Heart right ventricle (tissue), 16 donors: ENCODE measurements at regions not wholly inside any gene's neighbourhood (a gene's known extent, or its start where the extent isn't known, plus 50 kb on each side); places are given as distances from the start of the nearest gene placed in this dataset.

ENCODE experiments used
- ATAC-seq, 8 donors: fragments of 200-7000 bp; cut with Tn5 transposase; one replicate each; pipeline ENCODE4 v1.9.1; 2020; ENCODE audit warnings: mild to moderate bottlenecking in 8 of 8, moderate library complexity in 8 of 8, moderate number of reproducible peaks in 1 of 8
- DNase-seq, 2 donors: peaks; one replicate each; pipeline ENCODE4 v3.0.0-alpha.2; 2020
- H3K27ac ChIP-seq, 10 donors: fragments of 200-600 bp; sonication (generic) in 2 of 10; one replicate each; pipeline versions ENCODE4 v1.5.0 to v1.8.0; 2020 to 2022; ENCODE audit warnings: mild to moderate bottlenecking in 3 of 10
- H3K27me3 ChIP-seq, 7 donors: fragments of 200-600 bp; one replicate each; pipeline ENCODE4 v1.8.0; 2021 to 2022; ENCODE audit warnings: mild to moderate bottlenecking in 2 of 7
- H3K36me3 ChIP-seq, 9 donors: fragments of 200-600 bp; sonication (generic) in 1 of 9; one replicate each; pipeline versions ENCODE4 v1.5.0 to v1.8.0; 2020 to 2022; ENCODE audit warnings: mild to moderate bottlenecking in 2 of 9
- H3K4me1 ChIP-seq, 9 donors: fragments of 200-600 bp; sonication (generic) in 1 of 9; one replicate each; pipeline versions ENCODE4 v1.5.0 to v1.8.0; 2020 to 2022; ENCODE audit warnings: mild to moderate bottlenecking in 4 of 9
- H3K4me3 ChIP-seq, 10 donors: fragments of 200-600 bp; sonication (generic) in 2 of 10; one replicate each; pipeline versions ENCODE4 v1.5.0 to v1.8.0; 2020 to 2022; ENCODE audit warnings: mild to moderate bottlenecking in 7 of 10, moderate library complexity in 2 of 10
- H3K9me3 ChIP-seq, 11 donors: fragments of 200-600 bp in 10 of 11; sonication (generic) in 2 of 11; one replicate each; pipeline versions ENCODE4 v1.5.0 to v1.8.0; 2013 to 2022; ENCODE audit warnings: mild to moderate bottlenecking in 2 of 11, control low read depth in 1 of 11, moderate library complexity in 1 of 11
- WGBS, 2 donors: extraction: QIAGEN DNeasy Blood & Tissue Kit; methylation state at CpG; one replicate each; pipeline ENCODE4 v1.1.7; 2013; ENCODE audit warnings: inconsistent platforms in 1 of 2; 5-methylcytosine and 5-hydroxymethylcytosine counted together
- intact Hi-C, 10 donors: fragments of 100-400 bp; cut with DNase I; formaldehyde crosslinking; loops; one replicate each; pipeline versions ENCODE4 v1.11.1 to v1.14.2; 2022
- TF ChIP-seq, protein P1 (sequence below), 9 donors: fragments of 200-600 bp; sonication (generic) in 2 of 9; IDR thresholded peaks; one replicate each; pipeline versions ENCODE4 v1.5.0 to v1.8.0; 2021 to 2022; ENCODE audit warnings: antibody characterized with exemption in 9 of 9, mild to moderate bottlenecking in 5 of 9, moderate library complexity in 1 of 9
- donor health status: Arrhythmogenic right ventricular cardiomyopathy.
- donor health status: ischemic (EF 13 %, LVEDD 7.1; RV severe dilation, severe dysfunction).
- donor health status: healthy with polysubstance abuse.
- donor health status: DM: no; HTN: yes; CAD: no.
- donor health status: DM: no; HTN: no; CAD: no.
- donor health status: ischemic (EF 25% LVEDD 6.9; RV normal size, moderate dysfunction).
- donor health status: ischemic (EF 25% LVEDD 5.7; RV mildly dilated, moderate dysfunction).
- donor health status: healthy.
- donor health status: DM: yes; HTN: yes; CAD: no.
- donor health status: Ischemic cardiomyopathy.
- donor health status: ischemic (EF 35%, LVEDD 5.7; RV mildly dilated, moderate dysfunction).
- donor health status: nonischemic (EF 11% LVEDD 7.7; RV severe dilation, severe dysfunction).
- donor health status: DM: yes; HTN: yes; CAD: no.
- donor health status: PGD.
- donor health status: ischemic (EF 29% LVEDD 5.4; RV normal size, mild dysfunction).
- donor health status: nonischemic (EF 23%, LVEDD 6.1; RV moderate dilation, normal function).

DNA sequence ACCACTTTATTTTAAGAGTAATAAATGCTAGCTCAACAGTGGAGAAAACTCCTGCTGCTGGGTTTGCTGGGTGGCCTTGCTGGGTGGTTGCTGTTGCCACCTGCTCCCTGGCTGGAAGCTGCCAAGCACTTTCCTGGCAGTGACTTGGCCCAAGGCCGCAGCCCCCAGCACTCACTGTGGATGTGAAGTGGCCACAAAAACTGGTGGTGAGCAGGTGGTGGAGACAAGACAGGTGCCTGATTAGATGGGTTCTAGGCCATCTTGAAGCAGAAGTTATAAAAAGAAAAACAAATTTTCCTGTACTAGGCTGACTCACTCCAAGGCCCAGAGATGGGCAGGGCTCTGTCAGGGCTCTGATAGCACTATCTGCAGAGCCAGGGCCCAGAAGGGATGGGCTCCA is 224.7 kb upstream of the NLRP1 start:
- H3K9me3 ChIP-seq: peaks cover 0 to 42% (median 27%) of the 10 kb centered on the region in 11 donors
- H3K27ac ChIP-seq: no peak overlapping the region
- 87 to 100% methylated on average over 1 of the region's 1 CpG for WGBS, 2 donors
- H3K27me3 ChIP-seq: peaks cover 0 to 54% (median 21%) of the 10 kb centered on the region in 7 donors
- DNase-seq: no peak
- no peaks in the 10 kb centered on the region for H3K36me3 ChIP-seq
- H3K4me1 ChIP-seq: no peaks in the 10 kb centered on the region
- TF ChIP-seq, protein P1, sequence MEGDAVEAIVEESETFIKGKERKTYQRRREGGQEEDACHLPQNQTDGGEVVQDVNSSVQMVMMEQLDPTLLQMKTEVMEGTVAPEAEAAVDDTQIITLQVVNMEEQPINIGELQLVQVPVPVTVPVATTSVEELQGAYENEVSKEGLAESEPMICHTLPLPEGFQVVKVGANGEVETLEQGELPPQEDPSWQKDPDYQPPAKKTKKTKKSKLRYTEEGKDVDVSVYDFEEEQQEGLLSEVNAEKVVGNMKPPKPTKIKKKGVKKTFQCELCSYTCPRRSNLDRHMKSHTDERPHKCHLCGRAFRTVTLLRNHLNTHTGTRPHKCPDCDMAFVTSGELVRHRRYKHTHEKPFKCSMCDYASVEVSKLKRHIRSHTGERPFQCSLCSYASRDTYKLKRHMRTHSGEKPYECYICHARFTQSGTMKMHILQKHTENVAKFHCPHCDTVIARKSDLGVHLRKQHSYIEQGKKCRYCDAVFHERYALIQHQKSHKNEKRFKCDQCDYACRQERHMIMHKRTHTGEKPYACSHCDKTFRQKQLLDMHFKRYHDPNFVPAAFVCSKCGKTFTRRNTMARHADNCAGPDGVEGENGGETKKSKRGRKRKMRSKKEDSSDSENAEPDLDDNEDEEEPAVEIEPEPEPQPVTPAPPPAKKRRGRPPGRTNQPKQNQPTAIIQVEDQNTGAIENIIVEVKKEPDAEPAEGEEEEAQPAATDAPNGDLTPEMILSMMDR (IDR thresholded peaks at IDR 0.05): no peak
- no peak for ATAC-seq
- H3K4me3 ChIP-seq: no peak overlapping the region
- intact Hi-C loops: no loop called here

- intact Hi-C loops: no loop called here
- Histone ChIP-seq H3K4me1 (no peaks in the 10 kb centered on the region), H3K9me3 (peaks cover 0 to 42% (median 27%) of the 10 kb centered on the region in 11 donors), H3K4me3 (no peak overlapping the region), H3K27ac (no peak overlapping the region), H3K27me3 (peaks cover 0 to 56% (median 21%) of the 10 kb centered on the region in 7 donors), H3K36me3 (no peaks in the 10 kb centered on the region)
- no peak for ATAC-seq
- 75 to 84% methylated on average over 3 of the region's 3 CpGs for WGBS, 2 donors
- TF ChIP-seq, protein P1 (IDR thresholded peaks at IDR 0.05): no peak
- DNase-seq: no peak
Measured at GRCh38 chr17:5809580-5810188, 225.4 kb upstream of the NLRP1 start.

- intact Hi-C loops: no loop called here
- peaks cover 0 to 42% (median 19%) of the 10 kb centered on the region in 7 donors for H3K27me3 ChIP-seq
- TF ChIP-seq, protein P1 (IDR thresholded peaks at IDR 0.05): no peak
Measured at GRCh38 chr17:5812590-5812989, 228.3 kb upstream of the NLRP1 start.

DNA sequence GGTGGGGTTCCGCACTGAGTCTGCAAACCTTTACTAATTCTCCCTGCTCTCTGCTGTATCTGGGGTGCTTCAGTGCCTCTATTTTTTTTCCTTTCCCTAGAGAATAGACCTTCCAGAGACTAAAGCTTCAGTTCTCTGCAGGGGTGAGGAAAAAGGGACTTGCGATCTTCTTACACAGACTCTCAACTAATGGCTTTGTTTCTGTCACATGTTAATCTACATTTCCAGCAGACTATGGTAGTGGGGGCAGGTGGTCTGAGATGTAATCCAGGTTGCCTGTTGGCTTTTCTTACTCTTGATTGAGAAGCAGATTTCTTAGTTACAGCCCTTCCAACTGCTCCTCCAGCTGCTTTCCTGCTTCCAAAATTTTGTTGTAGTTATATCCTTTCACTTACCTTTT is 229.0 kb upstream of the NLRP1 start:
- Histone ChIP-seq H3K36me3 (no peaks in the 10 kb centered on the region), H3K27me3 (peaks cover 0 to 42% (median 19%) of the 10 kb centered on the region in 7 donors), H3K4me3 (no peak overlapping the region), H3K4me1 (no peaks in the 10 kb centered on the region), H3K9me3 (peaks cover 0 to 38% (median 27%) of the 10 kb centered on the region in 11 donors), H3K27ac (no peak overlapping the region)
- WGBS, 2 donors: 58 to 60% methylated on average over 2 of the region's 2 CpGs
- DNase-seq: no peak
- intact Hi-C loops: no loop called here
- ATAC-seq: no peak
- TF ChIP-seq, protein P1 (IDR thresholded peaks at IDR 0.05): no peak

More at GRCh38 chr17:5812590-5812989, 228.3 kb upstream of the NLRP1 start:
- DNase-seq: no peak
- no peaks in the 10 kb centered on the region for H3K4me1 ChIP-seq
- no peaks in the 10 kb centered on the region for H3K36me3 ChIP-seq
- no peak for ATAC-seq
- WGBS, 2 donors: 86 to 88% methylated on average over 5 of the region's 5 CpGs
- H3K4me3 ChIP-seq: no peak overlapping the region
- H3K27ac ChIP-seq: no peak overlapping the region
- peaks cover 0 to 42% (median 27%) of the 10 kb centered on the region in 11 donors for H3K9me3 ChIP-seq
